ENCODE measurements at regions not wholly inside any gene's neighbourhood (a gene's known extent, or its start where the extent isn't known, plus 50 kb on each side); places are given as distances from the start of the nearest gene placed in this dataset.

GRCh38 chr14:34345718-34346465 is 116.1 kb downstream of the SPTSSA start:
- no peak for TF ChIP-seq CTCF (IDR thresholded peaks at IDR 0.05)
- no peak for TF ChIP-seq POLR2AphosphoS5 (IDR thresholded peaks at IDR 0.05)
- no peak for TF ChIP-seq POLR2A (IDR thresholded peaks at IDR 0.05)
